ENCODE measurements at regions not wholly inside any gene's neighbourhood (a gene's known extent, or its start where the extent isn't known, plus 50 kb on each side); places are given as distances from the start of the nearest gene placed in this dataset.

DNA sequence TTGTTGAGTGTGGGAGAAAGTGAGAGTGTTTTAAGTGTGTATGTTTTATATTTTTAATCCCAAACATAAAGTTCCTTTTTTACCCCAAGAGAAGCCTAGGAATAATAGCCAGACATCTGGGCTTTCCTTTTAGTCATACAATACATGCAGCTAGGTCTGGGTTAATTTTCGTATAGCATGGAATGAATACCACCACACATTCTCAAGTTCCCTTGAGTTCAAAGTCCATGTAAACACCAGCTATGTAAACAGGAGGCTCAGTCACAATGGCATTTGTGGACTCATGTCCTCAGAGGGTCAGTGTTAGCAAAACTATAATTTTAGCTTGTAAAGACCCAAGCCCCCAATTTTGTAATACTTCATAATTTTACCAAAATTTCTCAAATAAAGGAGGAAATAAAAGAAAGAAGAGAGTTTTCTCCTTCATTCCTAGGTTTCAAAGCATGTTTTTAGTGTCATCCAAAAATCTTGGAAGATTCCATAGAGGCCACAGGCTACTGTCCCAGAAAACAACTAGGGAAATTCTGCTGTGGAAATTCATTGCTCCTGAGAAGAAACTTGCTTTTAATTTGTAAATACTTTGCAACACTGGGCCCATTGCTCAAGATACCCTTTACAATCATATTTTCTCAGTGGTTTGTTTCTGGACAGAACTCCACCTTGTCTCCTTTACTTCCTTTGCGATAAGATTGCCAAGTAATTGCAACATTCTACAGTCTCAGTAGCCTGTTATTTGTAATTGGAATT is 671.2 kb downstream of the COL12A1 start (continued):
- TF ChIP-seq EP300 (IDR thresholded peaks at IDR 0.05; ENCODE audit: low read depth in 2 of 2, low read length in 2 of 2) (peak; percentile 92 to 97), EP300 (CRISPR knock-in tag; IDR thresholded peaks at IDR 0.05; ENCODE audit: borderline replicate concordance) (peak; percentile 92), ZNF589 (CRISPR knock-in tag; conservative IDR thresholded peaks at IDR 0.05) (no peak), SCMH1 (CRISPR knock-in tag; IDR thresholded peaks at IDR 0.05; ENCODE audit: borderline replicate concordance) (no peak), ZNF704 (CRISPR knock-in tag; IDR thresholded peaks at IDR 0.05; ENCODE audit: borderline replicate concordance) (no peak), ETV6 (CRISPR knock-in tag; conservative IDR thresholded peaks at IDR 0.05) (no peak), ZNF615 (CRISPR knock-in tag; IDR thresholded peaks at IDR 0.05; ENCODE audit: borderline replicate concordance) (no peak), DMTF1 (CRISPR knock-in tag; IDR thresholded peaks at IDR 0.05) (no peak), ZNF567 (CRISPR knock-in tag; IDR thresholded peaks at IDR 0.05; ENCODE audit: borderline replicate concordance) (no peak)
- TF ChIP-seq, protein P1, sequence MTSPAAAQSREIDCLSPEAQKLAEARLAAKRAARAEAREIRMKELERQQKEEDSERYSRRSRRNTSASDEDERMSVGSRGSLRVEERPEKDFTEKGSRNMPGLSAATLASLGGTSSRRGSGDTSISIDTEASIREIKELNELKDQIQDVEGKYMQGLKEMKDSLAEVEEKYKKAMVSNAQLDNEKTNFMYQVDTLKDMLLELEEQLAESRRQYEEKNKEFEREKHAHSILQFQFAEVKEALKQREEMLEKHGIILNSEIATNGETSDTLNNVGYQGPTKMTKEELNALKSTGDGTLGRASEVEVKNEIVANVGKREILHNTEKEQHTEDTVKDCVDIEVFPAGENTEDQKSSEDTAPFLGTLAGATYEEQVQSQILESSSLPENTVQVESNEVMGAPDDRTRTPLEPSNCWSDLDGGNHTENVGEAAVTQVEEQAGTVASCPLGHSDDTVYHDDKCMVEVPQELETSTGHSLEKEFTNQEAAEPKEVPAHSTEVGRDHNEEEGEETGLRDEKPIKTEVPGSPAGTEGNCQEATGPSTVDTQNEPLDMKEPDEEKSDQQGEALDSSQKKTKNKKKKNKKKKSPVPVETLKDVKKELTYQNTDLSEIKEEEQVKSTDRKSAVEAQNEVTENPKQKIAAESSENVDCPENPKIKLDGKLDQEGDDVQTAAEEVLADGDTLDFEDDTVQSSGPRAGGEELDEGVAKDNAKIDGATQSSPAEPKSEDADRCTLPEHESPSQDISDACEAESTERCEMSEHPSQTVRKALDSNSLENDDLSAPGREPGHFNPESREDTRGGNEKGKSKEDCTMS (CRISPR knock-in tag; conservative IDR thresholded peaks at IDR 0.05): no peak
- TF ChIP-seq, protein P2, sequence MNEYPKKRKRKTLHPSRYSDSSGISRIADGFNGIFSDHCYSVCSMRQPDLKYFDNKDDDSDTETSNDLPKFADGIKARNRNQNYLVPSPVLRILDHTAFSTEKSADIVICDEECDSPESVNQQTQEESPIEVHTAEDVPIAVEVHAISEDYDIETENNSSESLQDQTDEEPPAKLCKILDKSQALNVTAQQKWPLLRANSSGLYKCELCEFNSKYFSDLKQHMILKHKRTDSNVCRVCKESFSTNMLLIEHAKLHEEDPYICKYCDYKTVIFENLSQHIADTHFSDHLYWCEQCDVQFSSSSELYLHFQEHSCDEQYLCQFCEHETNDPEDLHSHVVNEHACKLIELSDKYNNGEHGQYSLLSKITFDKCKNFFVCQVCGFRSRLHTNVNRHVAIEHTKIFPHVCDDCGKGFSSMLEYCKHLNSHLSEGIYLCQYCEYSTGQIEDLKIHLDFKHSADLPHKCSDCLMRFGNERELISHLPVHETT (CRISPR knock-in tag; conservative IDR thresholded peaks at IDR 0.05): no peak
- TF ChIP-seq, protein P3, sequence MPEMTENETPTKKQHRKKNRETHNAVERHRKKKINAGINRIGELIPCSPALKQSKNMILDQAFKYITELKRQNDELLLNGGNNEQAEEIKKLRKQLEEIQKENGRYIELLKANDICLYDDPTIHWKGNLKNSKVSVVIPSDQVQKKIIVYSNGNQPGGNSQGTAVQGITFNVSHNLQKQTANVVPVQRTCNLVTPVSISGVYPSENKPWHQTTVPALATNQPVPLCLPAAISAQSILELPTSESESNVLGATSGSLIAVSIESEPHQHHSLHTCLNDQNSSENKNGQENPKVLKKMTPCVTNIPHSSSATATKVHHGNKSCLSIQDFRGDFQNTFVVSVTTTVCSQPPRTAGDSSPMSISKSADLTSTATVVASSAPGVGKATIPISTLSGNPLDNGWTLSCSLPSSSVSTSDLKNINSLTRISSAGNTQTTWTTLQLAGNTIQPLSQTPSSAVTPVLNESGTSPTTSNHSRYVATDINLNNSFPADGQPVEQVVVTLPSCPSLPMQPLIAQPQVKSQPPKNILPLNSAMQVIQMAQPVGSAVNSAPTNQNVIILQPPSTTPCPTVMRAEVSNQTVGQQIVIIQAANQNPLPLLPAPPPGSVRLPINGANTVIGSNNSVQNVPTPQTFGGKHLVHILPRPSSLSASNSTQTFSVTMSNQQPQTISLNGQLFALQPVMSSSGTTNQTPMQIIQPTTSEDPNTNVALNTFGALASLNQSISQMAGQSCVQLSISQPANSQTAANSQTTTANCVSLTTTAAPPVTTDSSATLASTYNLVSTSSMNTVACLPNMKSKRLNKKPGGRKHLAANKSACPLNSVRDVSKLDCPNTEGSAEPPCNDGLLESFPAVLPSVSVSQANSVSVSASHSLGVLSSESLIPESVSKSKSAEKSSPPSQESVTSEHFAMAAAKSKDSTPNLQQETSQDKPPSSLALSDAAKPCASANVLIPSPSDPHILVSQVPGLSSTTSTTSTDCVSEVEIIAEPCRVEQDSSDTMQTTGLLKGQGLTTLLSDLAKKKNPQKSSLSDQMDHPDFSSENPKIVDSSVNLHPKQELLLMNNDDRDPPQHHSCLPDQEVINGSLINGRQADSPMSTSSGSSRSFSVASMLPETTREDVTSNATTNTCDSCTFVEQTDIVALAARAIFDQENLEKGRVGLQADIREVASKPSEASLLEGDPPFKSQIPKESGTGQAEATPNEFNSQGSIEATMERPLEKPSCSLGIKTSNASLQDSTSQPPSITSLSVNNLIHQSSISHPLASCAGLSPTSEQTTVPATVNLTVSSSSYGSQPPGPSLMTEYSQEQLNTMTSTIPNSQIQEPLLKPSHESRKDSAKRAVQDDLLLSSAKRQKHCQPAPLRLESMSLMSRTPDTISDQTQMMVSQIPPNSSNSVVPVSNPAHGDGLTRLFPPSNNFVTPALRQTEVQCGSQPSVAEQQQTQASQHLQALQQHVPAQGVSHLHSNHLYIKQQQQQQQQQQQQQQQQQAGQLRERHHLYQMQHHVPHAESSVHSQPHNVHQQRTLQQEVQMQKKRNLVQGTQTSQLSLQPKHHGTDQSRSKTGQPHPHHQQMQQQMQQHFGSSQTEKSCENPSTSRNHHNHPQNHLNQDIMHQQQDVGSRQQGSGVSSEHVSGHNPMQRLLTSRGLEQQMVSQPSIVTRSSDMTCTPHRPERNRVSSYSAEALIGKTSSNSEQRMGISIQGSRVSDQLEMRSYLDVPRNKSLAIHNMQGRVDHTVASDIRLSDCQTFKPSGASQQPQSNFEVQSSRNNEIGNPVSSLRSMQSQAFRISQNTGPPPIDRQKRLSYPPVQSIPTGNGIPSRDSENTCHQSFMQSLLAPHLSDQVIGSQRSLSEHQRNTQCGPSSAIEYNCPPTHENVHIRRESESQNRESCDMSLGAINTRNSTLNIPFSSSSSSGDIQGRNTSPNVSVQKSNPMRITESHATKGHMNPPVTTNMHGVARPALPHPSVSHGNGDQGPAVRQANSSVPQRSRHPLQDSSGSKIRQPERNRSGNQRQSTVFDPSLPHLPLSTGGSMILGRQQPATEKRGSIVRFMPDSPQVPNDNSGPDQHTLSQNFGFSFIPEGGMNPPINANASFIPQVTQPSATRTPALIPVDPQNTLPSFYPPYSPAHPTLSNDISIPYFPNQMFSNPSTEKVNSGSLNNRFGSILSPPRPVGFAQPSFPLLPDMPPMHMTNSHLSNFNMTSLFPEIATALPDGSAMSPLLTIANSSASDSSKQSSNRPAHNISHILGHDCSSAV (CRISPR knock-in tag; IDR thresholded peaks at IDR 0.05; ENCODE audit: borderline replicate concordance): no peak

Data from HepG2 (cell line).